ENCODE measurements at regions not wholly inside any gene's neighbourhood (a gene's known extent, or its start where the extent isn't known, plus 50 kb on each side); places are given as distances from the start of the nearest gene placed in this dataset.

GRCh38 chr4:96193061-96193460, 353.2 kb downstream of the PDHA2 start:
- TF ChIP-seq POLR2A (IDR thresholded peaks at IDR 0.05), result no peak
- TF ChIP-seq, protein P1, sequence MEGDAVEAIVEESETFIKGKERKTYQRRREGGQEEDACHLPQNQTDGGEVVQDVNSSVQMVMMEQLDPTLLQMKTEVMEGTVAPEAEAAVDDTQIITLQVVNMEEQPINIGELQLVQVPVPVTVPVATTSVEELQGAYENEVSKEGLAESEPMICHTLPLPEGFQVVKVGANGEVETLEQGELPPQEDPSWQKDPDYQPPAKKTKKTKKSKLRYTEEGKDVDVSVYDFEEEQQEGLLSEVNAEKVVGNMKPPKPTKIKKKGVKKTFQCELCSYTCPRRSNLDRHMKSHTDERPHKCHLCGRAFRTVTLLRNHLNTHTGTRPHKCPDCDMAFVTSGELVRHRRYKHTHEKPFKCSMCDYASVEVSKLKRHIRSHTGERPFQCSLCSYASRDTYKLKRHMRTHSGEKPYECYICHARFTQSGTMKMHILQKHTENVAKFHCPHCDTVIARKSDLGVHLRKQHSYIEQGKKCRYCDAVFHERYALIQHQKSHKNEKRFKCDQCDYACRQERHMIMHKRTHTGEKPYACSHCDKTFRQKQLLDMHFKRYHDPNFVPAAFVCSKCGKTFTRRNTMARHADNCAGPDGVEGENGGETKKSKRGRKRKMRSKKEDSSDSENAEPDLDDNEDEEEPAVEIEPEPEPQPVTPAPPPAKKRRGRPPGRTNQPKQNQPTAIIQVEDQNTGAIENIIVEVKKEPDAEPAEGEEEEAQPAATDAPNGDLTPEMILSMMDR (IDR thresholded peaks at IDR 0.05), result no peak

All from transverse colon (tissue), 3 donors.